B cell (primary cell): ENCODE measurements at regions not wholly inside any gene's neighbourhood (a gene's known extent, or its start where the extent isn't known, plus 50 kb on each side); places are given as distances from the start of the nearest gene placed in this dataset.

Source experiments
- ATAC-seq: fragments of 200-7000 bp; cut with Tn5 transposase; one replicate; pipeline ENCODE4 v1.10.0; 2021; ENCODE audit warnings: low read depth, mild to moderate bottlenecking, moderate number of reproducible peaks, moderate library complexity
- CTCF ChIA-PET: fragments of 350-600 bp; sonication (Branson Sonifier 250); formaldehyde crosslinking; loops from one replicate; lab custom pipeline; 2021; ENCODE audit warnings: antibody characterized with exemption, inconsistent platforms; lab: Charles Lee
- POLR2A ChIA-PET: fragments of 350-600 bp; sonication (Branson Sonifier 250); formaldehyde crosslinking; loops from one replicate; lab custom pipeline; 2021; ENCODE audit warnings: antibody characterized with exemption; lab: Charles Lee
- DNase-seq: peaks from one replicate; pipeline ENCODE4 v3.0.0; 2013
- H2AFZ ChIP-seq: 2 replicates; pipeline ENCODE4 v1.6.1; 2012; ENCODE audit warnings: mild to moderate bottlenecking, low read depth, low read length; ENCODE audit not compliant: insufficient read depth, poor library complexity, severe bottlenecking
- H3K27ac ChIP-seq, 2 donors: 1 replicate in 1 of 2; 2 replicates in 1 of 2; pipeline ENCODE4 v1.5.1; 2012 to 2013; ENCODE audit warnings: low read length in 2 of 2, mild to moderate bottlenecking in 2 of 2, moderate library complexity in 1 of 2
- H3K27me3 ChIP-seq, 4 experiments: fragments of 200-600 bp in 1 of 4; sonication (generic) in 1 of 4; replicated peaks in 1 of 4; 1 replicate in 2 of 4; 2 replicates in 2 of 4; pipeline versions ENCODE4 v1.6.1 to v1.7.0; 2013 to 2016; ENCODE audit warnings: low read length in 3 of 4, mild to moderate bottlenecking in 2 of 4, mixed read lengths in 1 of 4, moderate library complexity in 1 of 4; ENCODE audit not compliant: insufficient read depth in 4 of 4, control insufficient read depth in 3 of 4; ENCODE audit errors: control extremely low read depth in 1 of 4
- H3K36me3 ChIP-seq, 2 experiments: replicated peaks in 1 of 2; 1 replicate in 1 of 2; 2 replicates in 1 of 2; pipeline versions ENCODE4 v1.6.1 to v1.7.1; 2013; ENCODE audit warnings: low read length in 1 of 2; ENCODE audit not compliant: insufficient read depth in 2 of 2, control insufficient read depth in 1 of 2; ENCODE audit errors: control extremely low read depth in 1 of 2, extremely low read depth in 1 of 2
- H3K4me1 ChIP-seq, 2 donors: fragments of 200-600 bp in 1 of 2; sonication (generic) in 1 of 2; 1 replicate in 1 of 2; 2 replicates in 1 of 2; pipeline versions ENCODE4 v1.5.1 to v1.6.1; 2013 to 2017; ENCODE audit warnings: low read length in 2 of 2; ENCODE audit not compliant: control insufficient read depth in 2 of 2, insufficient read depth in 2 of 2
- H3K4me2 ChIP-seq: replicated peaks from 2 replicates; pipeline ENCODE3; 2012; ENCODE audit warnings: mild to moderate bottlenecking, low read depth, low read length; ENCODE audit not compliant: poor library complexity, severe bottlenecking
- H3K4me3 ChIP-seq, 5 experiments: fragments of 200-600 bp in 1 of 5; sonication (generic) in 1 of 5; 1 replicate in 3 of 5; 2 replicates in 2 of 5; pipeline versions ENCODE4 v1.5.1 to v1.7.0; 2011 to 2016; ENCODE audit warnings: low read length in 4 of 5, mild to moderate bottlenecking in 4 of 5, low read depth in 2 of 5, control low read depth in 1 of 5, moderate library complexity in 1 of 5; ENCODE audit not compliant: insufficient read depth in 1 of 5; ENCODE audit errors: control extremely low read depth in 1 of 5, extremely low read depth in 1 of 5
- H3K79me2 ChIP-seq: fragments of 200-600 bp; sonication (generic); one replicate; pipeline ENCODE4 v1.6.0; 2016; ENCODE audit warnings: low read length; ENCODE audit not compliant: control insufficient read depth, insufficient read depth
- H3K9ac ChIP-seq: fragments of 200-600 bp; sonication (generic); 2 replicates; pipeline ENCODE4 v1.6.1; 2017; ENCODE audit warnings: mild to moderate bottlenecking, low read length, moderate library complexity
- H3K9me3 ChIP-seq, 3 donors: one replicate each; pipeline versions ENCODE4 v1.6.1 to v1.7.1; 2013; ENCODE audit warnings: low read length in 2 of 3; ENCODE audit not compliant: control insufficient read depth in 2 of 3, insufficient read depth in 1 of 3; ENCODE audit errors: control extremely low read depth in 1 of 3
- H4K20me1 ChIP-seq: 2 replicates; pipeline ENCODE4 v1.6.0; 2012; ENCODE audit warnings: mild to moderate bottlenecking, low read length; ENCODE audit not compliant: insufficient read depth, control insufficient read depth, poor library complexity, severe bottlenecking
- H3K27ac Mint-ChIP-seq: one replicate; pipeline ENCODE4 v1.8.0; 2021; ENCODE audit warnings: mixed read lengths
- H3K27me3 Mint-ChIP-seq: one replicate; pipeline ENCODE4 v1.8.0; 2021; ENCODE audit warnings: mixed read lengths
- H3K4me1 Mint-ChIP-seq: one replicate; pipeline ENCODE4 v1.8.0; 2021; ENCODE audit warnings: mixed read lengths
- H3K4me3 Mint-ChIP-seq: one replicate; pipeline ENCODE4 v1.8.0; 2021; ENCODE audit warnings: mixed read lengths
- H3K9me3 Mint-ChIP-seq: one replicate; pipeline ENCODE4 v1.8.0; 2022; ENCODE audit warnings: mixed read lengths; ENCODE audit not compliant: insufficient read depth
- CTCF ChIP-seq: fragments of 200-600 bp; IDR thresholded peaks from one replicate; pipeline ENCODE4 v1.8.0; 2022; ENCODE audit warnings: antibody characterized with exemption, mild to moderate bottlenecking
- EZH2 ChIP-seq: IDR thresholded peaks from 2 replicates; pipeline ENCODE4 v1.6.1; 2012; ENCODE audit warnings: borderline replicate concordance, low read depth, mild to moderate bottlenecking, moderate library complexity, low read length; ENCODE audit not compliant: insufficient read depth, poor library complexity, severe bottlenecking
- WGBS: methylation state at CpG from one replicate; pipeline ENCODE4 v1.1.5; 2013; ENCODE audit warnings: missing lambda C conversion rate; ENCODE audit not compliant: insufficient coverage; 5-methylcytosine and 5-hydroxymethylcytosine counted together
- intact Hi-C: fragments of 100-400 bp; cut with micrococcal nuclease; formaldehyde crosslinking; loops from one replicate; pipeline ENCODE4 v1.10.0; 2022

DNA sequence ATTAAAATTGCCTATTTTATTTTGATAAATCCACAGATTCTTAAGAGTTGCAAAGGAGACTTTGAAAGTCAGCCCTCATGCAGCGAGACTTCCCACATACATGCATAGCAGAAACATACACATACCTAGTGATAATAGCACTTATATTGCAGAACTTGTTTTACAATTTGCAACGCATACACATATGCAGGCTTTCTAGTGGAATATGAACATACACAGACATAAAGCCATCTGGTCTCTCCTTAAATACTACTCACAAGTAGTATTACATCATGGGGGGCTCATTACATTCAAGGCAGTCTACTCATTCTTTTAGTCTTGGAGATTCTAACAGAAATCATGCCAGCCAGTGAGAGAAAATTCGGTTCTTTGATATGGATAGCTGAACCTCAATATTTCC is 295.1 kb upstream of the RND3 start:
- no peak for TF ChIP-seq CTCF
- TF ChIP-seq EZH2 = no peak
- H3K27me3 ChIP-seq = no peaks in the 10 kb centered on the region

DNA sequence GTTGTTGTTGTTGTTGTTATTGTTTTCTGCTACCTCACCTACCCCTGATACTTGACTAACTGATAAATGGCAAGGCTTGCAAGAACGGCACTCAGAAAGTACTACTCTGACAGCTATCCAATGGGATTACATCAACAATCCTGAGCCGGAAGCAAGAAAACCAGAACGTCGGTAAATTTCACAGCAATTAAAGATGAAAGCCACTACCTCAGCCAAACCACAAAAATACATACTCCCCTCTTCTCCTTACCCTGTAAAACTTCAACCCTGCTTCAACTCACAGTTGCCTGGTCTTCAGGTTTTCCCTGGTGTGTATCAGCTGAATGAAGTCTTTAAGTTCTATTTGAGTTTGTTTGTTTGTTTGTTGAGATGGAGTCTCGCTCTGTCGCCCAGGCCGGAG is 293.7 kb upstream of the RND3 start:
- no peak for TF ChIP-seq CTCF
- TF ChIP-seq EZH2 = no peak
- no peaks in the 10 kb centered on the region for H3K36me3 ChIP-seq

More for the DNA sequence above, 295.1 kb upstream of the RND3 start:
- Histone ChIP-seq H3K9ac (no peak overlapping the region), H3K4me3 (no peak overlapping the region), H3K79me2 (no peaks in the 10 kb centered on the region), H4K20me1 (no peaks in the 10 kb centered on the region), H3K9me3 (no peaks in the 10 kb centered on the region), H3K4me2 (no peak overlapping the region), H3K27ac (no peak overlapping the region), H3K4me1 (no peaks in the 10 kb centered on the region), H2AFZ (no peak overlapping the region), H3K36me3 (no peaks in the 10 kb centered on the region)
- Mint-ChIP-seq H3K27me3 (no peaks in the 10 kb centered on the region), H3K9me3 (peaks cover 2% of the 10 kb centered on the region), H3K4me1 (no peaks in the 10 kb centered on the region), H3K4me3 (no peak overlapping the region), H3K27ac (no peak overlapping the region)
- no peak for DNase-seq
- intact Hi-C loops = no loop called here
- ATAC-seq = no peak
- ChIA-PET POLR2A (no interaction called here), CTCF (no interaction called here)
- 100% methylated on average over 1 of the region's 3 CpGs for WGBS

More for the DNA sequence above, 293.7 kb upstream of the RND3 start:
- ChIA-PET CTCF (no interaction called here), POLR2A (no interaction called here)
- Mint-ChIP-seq H3K9me3 (peaks cover 2% of the 10 kb centered on the region), H3K27ac (no peak overlapping the region), H3K4me3 (no peak overlapping the region), H3K4me1 (no peaks in the 10 kb centered on the region), H3K27me3 (no peaks in the 10 kb centered on the region)
- ATAC-seq (no peak), DNase-seq (no peak)
- H3K4me2 ChIP-seq = no peak overlapping the region
- H3K9ac ChIP-seq = no peak overlapping the region
- no peak overlapping the region for H2AFZ ChIP-seq
- no peaks in the 10 kb centered on the region for H3K27me3 ChIP-seq
- H3K79me2 ChIP-seq = no peaks in the 10 kb centered on the region
- no peak overlapping the region for H3K27ac ChIP-seq
- H3K4me3 ChIP-seq = no peak overlapping the region
- no peaks in the 10 kb centered on the region for H4K20me1 ChIP-seq
- no peaks in the 10 kb centered on the region for H3K9me3 ChIP-seq
- H3K4me1 ChIP-seq = no peaks in the 10 kb centered on the region
- intact Hi-C loops = no loop called here
- WGBS = 77% methylated on average over 4 of the region's 7 CpGs
